ENCODE measurements at regions not wholly inside any gene's neighbourhood (a gene's known extent, or its start where the extent isn't known, plus 50 kb on each side); places are given as distances from the start of the nearest gene placed in this dataset.

DNA sequence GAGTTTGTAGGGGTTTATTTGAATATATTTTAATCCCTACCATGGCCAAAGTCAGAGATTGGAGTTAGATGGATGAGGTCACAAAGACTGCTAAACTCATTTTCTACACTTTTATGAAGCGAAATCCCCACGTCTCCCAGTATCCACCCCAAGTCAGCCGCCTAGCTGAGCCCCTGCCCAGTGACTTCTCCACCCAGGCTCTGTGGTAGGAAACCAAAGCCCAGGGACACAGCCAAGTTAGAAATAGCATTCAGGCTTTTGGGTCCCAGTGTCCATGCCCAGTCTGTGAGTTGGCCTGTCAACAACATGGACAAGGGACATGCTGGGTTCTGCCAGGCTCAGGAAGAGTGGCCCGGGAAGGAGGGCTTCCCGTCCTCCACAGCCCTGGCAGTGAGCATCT, 474.0 kb downstream of the FOXO1 start (continued):
- TF ChIP-seq, protein P1, sequence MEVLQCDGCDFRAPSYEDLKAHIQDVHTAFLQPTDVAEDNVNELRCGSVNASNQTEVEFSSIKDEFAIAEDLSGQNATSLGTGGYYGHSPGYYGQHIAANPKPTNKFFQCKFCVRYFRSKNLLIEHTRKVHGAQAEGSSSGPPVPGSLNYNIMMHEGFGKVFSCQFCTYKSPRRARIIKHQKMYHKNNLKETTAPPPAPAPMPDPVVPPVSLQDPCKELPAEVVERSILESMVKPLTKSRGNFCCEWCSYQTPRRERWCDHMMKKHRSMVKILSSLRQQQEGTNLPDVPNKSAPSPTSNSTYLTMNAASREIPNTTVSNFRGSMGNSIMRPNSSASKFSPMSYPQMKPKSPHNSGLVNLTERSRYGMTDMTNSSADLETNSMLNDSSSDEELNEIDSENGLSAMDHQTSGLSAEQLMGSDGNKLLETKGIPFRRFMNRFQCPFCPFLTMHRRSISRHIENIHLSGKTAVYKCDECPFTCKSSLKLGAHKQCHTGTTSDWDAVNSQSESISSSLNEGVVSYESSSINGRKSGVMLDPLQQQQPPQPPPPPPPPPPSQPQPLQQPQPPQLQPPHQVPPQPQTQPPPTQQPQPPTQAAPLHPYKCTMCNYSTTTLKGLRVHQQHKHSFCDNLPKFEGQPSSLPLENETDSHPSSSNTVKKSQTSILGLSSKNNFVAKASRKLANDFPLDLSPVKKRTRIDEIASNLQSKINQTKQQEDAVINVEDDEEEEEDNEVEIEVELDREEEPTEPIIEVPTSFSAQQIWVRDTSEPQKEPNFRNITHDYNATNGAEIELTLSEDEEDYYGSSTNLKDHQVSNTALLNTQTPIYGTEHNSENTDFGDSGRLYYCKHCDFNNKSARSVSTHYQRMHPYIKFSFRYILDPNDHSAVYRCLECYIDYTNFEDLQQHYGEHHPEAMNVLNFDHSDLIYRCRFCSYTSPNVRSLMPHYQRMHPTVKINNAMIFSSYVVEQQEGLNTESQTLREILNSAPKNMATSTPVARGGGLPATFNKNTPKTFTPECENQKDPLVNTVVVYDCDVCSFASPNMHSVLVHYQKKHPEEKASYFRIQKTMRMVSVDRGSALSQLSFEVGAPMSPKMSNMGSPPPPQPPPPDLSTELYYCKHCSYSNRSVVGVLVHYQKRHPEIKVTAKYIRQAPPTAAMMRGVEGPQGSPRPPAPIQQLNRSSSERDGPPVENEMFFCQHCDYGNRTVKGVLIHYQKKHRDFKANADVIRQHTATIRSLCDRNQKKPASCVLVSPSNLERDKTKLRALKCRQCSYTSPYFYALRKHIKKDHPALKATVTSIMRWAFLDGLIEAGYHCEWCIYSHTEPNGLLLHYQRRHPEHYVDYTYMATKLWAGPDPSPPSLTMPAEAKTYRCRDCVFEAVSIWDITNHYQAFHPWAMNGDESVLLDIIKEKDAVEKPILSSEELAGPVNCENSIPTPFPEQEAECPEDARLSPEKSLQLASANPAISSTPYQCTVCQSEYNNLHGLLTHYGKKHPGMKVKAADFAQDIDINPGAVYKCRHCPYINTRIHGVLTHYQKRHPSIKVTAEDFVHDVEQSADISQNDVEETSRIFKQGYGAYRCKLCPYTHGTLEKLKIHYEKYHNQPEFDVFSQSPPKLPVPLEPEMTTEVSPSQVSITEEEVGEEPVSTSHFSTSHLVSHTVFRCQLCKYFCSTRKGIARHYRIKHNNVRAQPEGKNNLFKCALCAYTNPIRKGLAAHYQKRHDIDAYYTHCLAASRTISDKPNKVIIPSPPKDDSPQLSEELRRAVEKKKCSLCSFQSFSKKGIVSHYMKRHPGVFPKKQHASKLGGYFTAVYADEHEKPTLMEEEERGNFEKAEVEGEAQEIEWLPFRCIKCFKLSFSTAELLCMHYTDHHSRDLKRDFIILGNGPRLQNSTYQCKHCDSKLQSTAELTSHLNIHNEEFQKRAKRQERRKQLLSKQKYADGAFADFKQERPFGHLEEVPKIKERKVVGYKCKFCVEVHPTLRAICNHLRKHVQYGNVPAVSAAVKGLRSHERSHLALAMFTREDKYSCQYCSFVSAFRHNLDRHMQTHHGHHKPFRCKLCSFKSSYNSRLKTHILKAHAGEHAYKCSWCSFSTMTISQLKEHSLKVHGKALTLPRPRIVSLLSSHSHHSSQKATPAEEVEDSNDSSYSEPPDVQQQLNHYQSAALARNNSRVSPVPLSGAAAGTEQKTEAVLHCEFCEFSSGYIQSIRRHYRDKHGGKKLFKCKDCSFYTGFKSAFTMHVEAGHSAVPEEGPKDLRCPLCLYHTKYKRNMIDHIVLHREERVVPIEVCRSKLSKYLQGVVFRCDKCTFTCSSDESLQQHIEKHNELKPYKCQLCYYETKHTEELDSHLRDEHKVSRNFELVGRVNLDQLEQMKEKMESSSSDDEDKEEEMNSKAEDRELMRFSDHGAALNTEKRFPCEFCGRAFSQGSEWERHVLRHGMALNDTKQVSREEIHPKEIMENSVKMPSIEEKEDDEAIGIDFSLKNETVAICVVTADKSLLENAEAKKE (CRISPR knock-in tag; IDR thresholded peaks at IDR 0.05) = no peak
- TF ChIP-seq ZNF114 (CRISPR knock-in tag; IDR thresholded peaks at IDR 0.05) (no peak), JUNB (IDR thresholded peaks at IDR 0.05; ENCODE audit: unreplicated experiment) (no peak)
- TF ChIP-seq, protein P2, sequence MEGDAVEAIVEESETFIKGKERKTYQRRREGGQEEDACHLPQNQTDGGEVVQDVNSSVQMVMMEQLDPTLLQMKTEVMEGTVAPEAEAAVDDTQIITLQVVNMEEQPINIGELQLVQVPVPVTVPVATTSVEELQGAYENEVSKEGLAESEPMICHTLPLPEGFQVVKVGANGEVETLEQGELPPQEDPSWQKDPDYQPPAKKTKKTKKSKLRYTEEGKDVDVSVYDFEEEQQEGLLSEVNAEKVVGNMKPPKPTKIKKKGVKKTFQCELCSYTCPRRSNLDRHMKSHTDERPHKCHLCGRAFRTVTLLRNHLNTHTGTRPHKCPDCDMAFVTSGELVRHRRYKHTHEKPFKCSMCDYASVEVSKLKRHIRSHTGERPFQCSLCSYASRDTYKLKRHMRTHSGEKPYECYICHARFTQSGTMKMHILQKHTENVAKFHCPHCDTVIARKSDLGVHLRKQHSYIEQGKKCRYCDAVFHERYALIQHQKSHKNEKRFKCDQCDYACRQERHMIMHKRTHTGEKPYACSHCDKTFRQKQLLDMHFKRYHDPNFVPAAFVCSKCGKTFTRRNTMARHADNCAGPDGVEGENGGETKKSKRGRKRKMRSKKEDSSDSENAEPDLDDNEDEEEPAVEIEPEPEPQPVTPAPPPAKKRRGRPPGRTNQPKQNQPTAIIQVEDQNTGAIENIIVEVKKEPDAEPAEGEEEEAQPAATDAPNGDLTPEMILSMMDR (conservative IDR thresholded peaks at IDR 0.05; ENCODE audit: low read depth in 2 of 2) = no peak

DNA sequence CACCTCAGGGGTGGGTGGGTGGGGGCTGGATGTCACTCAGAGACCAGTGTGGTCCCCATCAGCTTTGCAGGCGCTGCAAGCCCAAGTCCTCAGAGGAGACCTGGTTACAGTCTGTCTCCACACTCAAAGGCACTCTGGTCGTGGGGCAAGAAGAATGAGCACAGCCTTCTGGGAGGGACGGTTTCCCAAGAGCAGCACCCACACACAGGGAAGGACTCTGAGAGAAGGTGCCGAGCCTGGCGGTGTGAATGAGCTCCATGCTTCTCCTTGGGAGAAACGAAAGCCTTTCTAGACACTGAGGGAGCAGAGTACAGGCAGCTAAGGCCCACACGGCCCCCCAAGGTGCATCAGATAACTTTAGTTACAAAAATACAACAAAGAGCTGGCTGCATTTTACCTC, 473.6 kb downstream of the FOXO1 start:
- no peak for DNase-seq (ENCODE audit: low spot score)
- H3K27me3 ChIP-seq (ENCODE audit: insufficient read depth) = no peaks in the 10 kb centered on the region
- no peaks in the 10 kb centered on the region for H3F3A ChIP-seq (replicated peaks; ENCODE audit: low read depth)
- H3K9me2 ChIP-seq (ENCODE audit: insufficient read depth) = no peaks in the 10 kb centered on the region
- no peak overlapping the region for H3K4me3 Mint-ChIP-seq
- no peaks in the 10 kb centered on the region for H3K27me3 Mint-ChIP-seq (ENCODE audit: insufficient read depth, low read depth, poor library complexity)
- no peak overlapping the region for H3K27ac ChIP-seq (ENCODE audit: low read depth)
- no peaks in the 10 kb centered on the region for H3K36me3 Mint-ChIP-seq (ENCODE audit: low read depth)
- no peak for ATAC-seq
- H3K4me2 ChIP-seq = no peak overlapping the region
- no peak overlapping the region for H3K27ac Mint-ChIP-seq
- no peak overlapping the region for H2AFZ ChIP-seq
- H3K4me3 ChIP-seq = no peak overlapping the region
- no peaks in the 10 kb centered on the region for H4K20me1 ChIP-seq (replicated peaks; ENCODE audit: insufficient read depth)
- peaks cover 3% of the 10 kb centered on the region; the same call in 1 of the 2 replicates for H3K4me1 ChIP-seq (ENCODE audit: insufficient read depth)
- H3K4me1 Mint-ChIP-seq = peaks cover 23% of the 10 kb centered on the region; the same call in 2 of the 3 replicates
- no peaks in the 10 kb centered on the region for H3K36me3 ChIP-seq (ENCODE audit: insufficient read depth)
- H3K79me2 ChIP-seq (replicated peaks; ENCODE audit: insufficient read depth) = no peaks in the 10 kb centered on the region
- no peaks in the 10 kb centered on the region for H3K9me3 Mint-ChIP-seq
- TF ChIP-seq CREB1 (CRISPR knock-in tag; IDR thresholded peaks at IDR 0.05; ENCODE audit: low read depth) (no peak), EZH2phosphoT487 (IDR thresholded peaks at IDR 0.05; ENCODE audit: unreplicated experiment) (no peak), NANOG (IDR thresholded peaks at IDR 0.05; ENCODE audit: borderline replicate concordance) (no peak), STAT1 (IDR thresholded peaks at IDR 0.05; ENCODE audit: unreplicated experiment) (no peak), ZNF114 (CRISPR knock-in tag; IDR thresholded peaks at IDR 0.05) (no peak), EZH2 (IDR thresholded peaks at IDR 0.05; ENCODE audit: low read depth, unreplicated experiment) (no peak), POLR2AphosphoS5 (IDR thresholded peaks at IDR 0.05; ENCODE audit: low read depth) (no peak), JUNB (IDR thresholded peaks at IDR 0.05; ENCODE audit: unreplicated experiment) (no peak)
- TF ChIP-seq, protein P3, sequence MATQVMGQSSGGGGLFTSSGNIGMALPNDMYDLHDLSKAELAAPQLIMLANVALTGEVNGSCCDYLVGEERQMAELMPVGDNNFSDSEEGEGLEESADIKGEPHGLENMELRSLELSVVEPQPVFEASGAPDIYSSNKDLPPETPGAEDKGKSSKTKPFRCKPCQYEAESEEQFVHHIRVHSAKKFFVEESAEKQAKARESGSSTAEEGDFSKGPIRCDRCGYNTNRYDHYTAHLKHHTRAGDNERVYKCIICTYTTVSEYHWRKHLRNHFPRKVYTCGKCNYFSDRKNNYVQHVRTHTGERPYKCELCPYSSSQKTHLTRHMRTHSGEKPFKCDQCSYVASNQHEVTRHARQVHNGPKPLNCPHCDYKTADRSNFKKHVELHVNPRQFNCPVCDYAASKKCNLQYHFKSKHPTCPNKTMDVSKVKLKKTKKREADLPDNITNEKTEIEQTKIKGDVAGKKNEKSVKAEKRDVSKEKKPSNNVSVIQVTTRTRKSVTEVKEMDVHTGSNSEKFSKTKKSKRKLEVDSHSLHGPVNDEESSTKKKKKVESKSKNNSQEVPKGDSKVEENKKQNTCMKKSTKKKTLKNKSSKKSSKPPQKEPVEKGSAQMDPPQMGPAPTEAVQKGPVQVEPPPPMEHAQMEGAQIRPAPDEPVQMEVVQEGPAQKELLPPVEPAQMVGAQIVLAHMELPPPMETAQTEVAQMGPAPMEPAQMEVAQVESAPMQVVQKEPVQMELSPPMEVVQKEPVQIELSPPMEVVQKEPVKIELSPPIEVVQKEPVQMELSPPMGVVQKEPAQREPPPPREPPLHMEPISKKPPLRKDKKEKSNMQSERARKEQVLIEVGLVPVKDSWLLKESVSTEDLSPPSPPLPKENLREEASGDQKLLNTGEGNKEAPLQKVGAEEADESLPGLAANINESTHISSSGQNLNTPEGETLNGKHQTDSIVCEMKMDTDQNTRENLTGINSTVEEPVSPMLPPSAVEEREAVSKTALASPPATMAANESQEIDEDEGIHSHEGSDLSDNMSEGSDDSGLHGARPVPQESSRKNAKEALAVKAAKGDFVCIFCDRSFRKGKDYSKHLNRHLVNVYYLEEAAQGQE (IDR thresholded peaks at IDR 0.05; ENCODE audit: unreplicated experiment) = no peak
- TF ChIP-seq, protein P2 (conservative IDR thresholded peaks at IDR 0.05; ENCODE audit: low read depth in 2 of 2) = no peak

Measured in GM23338 (cell line).